ENCODE measurements at regions not wholly inside any gene's neighbourhood (a gene's known extent, or its start where the extent isn't known, plus 50 kb on each side); places are given as distances from the start of the nearest gene placed in this dataset.

- TF ChIP-seq POLR2AphosphoS5 (IDR thresholded peaks at IDR 0.05) (no peak), CTCF (IDR thresholded peaks at IDR 0.05) (no peak), POLR2A (IDR thresholded peaks at IDR 0.05) (no peak)
Observed at GRCh38 chr10:47079204-47079580, 168.0 kb downstream of the PTPN20 start.
